ENCODE measurements at regions not wholly inside any gene's neighbourhood (a gene's known extent, or its start where the extent isn't known, plus 50 kb on each side); places are given as distances from the start of the nearest gene placed in this dataset.

- H4K20me1 ChIP-seq (ENCODE audit: insufficient read depth) = no peaks in the 10 kb centered on the region
- H3F3A ChIP-seq (replicated peaks; ENCODE audit: insufficient read depth) = no peaks in the 10 kb centered on the region
- peak; percentile 3 for DNase-seq
- H3K9me2 ChIP-seq = no peaks in the 10 kb centered on the region
- H3K9me3 ChIP-seq = peaks cover 3% of the 10 kb centered on the region; the same call in 1 of the 2 replicates
- H3K4me1 ChIP-seq (ENCODE audit: control insufficient read depth in 1 of 2, insufficient read depth in 2 of 2, low read depth in 1 of 2, low read length in 1 of 2) = no peaks in the 10 kb centered on the region
- no peaks in the 10 kb centered on the region for H3K27me3 ChIP-seq (ENCODE audit: insufficient read depth)
- TF ChIP-seq FOXM1 (IDR thresholded peaks at IDR 0.05; ENCODE audit: low read depth) (no peak), RCOR1 (IDR thresholded peaks at IDR 0.05; ENCODE audit: low read length) (no peak), SMC3 (IDR thresholded peaks at IDR 0.05; ENCODE audit: low read depth, low read length) (peak; percentile 28; the same call in 1 of the 2 replicates), RAD21 (IDR thresholded peaks at IDR 0.05; ENCODE audit: low read length) (peak; percentile 54), CTCF (IDR thresholded peaks at IDR 0.05) (peak; percentile 61)
- no peak overlapping the region; a peak in 1 of 4 replicates for H3K4me3 ChIP-seq (ENCODE audit: low read depth in 2 of 2, low read length in 1 of 2)
- no peaks in the 10 kb centered on the region for H3K79me2 ChIP-seq (ENCODE audit: insufficient read depth)
- no peak overlapping the region for H3K9ac ChIP-seq
- POLR2A ChIA-PET = no interaction called here
- H2AFZ ChIP-seq (ENCODE audit: low read depth) = no peak overlapping the region
- no peak overlapping the region for H3K4me2 ChIP-seq
- CTCF ChIA-PET = interaction anchor here (0.8 to 1.4 kb wide), 6 partner anchors 11 to 592 kb away, joined by 3 to 8 read pairs (median 5); no protein-coding TSS in a partner anchor
- H3K36me3 ChIP-seq (replicated peaks in 1 of 2; ENCODE audit: control insufficient read depth in 1 of 2, insufficient read depth in 2 of 2, low read length in 1 of 2) = no peaks in the 10 kb centered on the region
- 72% methylated on average over 8 of the region's 9 CpGs for WGBS (ENCODE audit: low lambda C conversion rate)
- no peak overlapping the region for H3K27ac ChIP-seq (ENCODE audit: low read depth in 2 of 2, low read length in 1 of 2)
These were observed 616.4 kb upstream of the NUDT12 start for GRCh38 chr5:104178829-104179456.

GRCh38 chr5:104178066-104178465 is 615.5 kb upstream of the NUDT12 start:
- no peaks in the 10 kb centered on the region for H3K36me3 ChIP-seq (replicated peaks in 1 of 2; ENCODE audit: control insufficient read depth in 1 of 2, insufficient read depth in 2 of 2, low read length in 1 of 2)
- CTCF ChIA-PET = interaction anchor here (0.5 to 1.0 kb wide), 4 partner anchors 12 to 348 kb away, joined by 3 to 5 read pairs (median 3); no protein-coding TSS in a partner anchor
- H3K27ac ChIP-seq (ENCODE audit: low read depth in 2 of 2, low read length in 1 of 2) = no peak overlapping the region
- no peaks in the 10 kb centered on the region for H3K9me2 ChIP-seq
- no peak overlapping the region for H2AFZ ChIP-seq (ENCODE audit: low read depth)
- no peaks in the 10 kb centered on the region for H3F3A ChIP-seq (replicated peaks; ENCODE audit: insufficient read depth)
- peaks cover 3% of the 10 kb centered on the region; the same call in 1 of the 2 replicates for H3K9me3 ChIP-seq
- no peaks in the 10 kb centered on the region for H3K79me2 ChIP-seq (ENCODE audit: insufficient read depth)
- no peak overlapping the region for H3K4me2 ChIP-seq
- POLR2A ChIA-PET = no interaction called here
- H3K4me1 ChIP-seq (ENCODE audit: control insufficient read depth in 1 of 2, insufficient read depth in 2 of 2, low read depth in 1 of 2, low read length in 1 of 2) = no peaks in the 10 kb centered on the region; a peak in 1 of 4 replicates
- no peaks in the 10 kb centered on the region for H3K27me3 ChIP-seq (ENCODE audit: insufficient read depth)
- DNase-seq = no peak
- H3K4me3 ChIP-seq (ENCODE audit: low read depth in 2 of 2, low read length in 1 of 2) = no peak overlapping the region
- 81% methylated on average over 8 of the region's 8 CpGs for WGBS (ENCODE audit: low lambda C conversion rate)
- no peaks in the 10 kb centered on the region for H4K20me1 ChIP-seq (ENCODE audit: insufficient read depth)
- H3K9ac ChIP-seq = no peak overlapping the region
- TF ChIP-seq TEAD4 (IDR thresholded peaks at IDR 0.05; ENCODE audit: borderline replicate concordance, insufficient read depth) (no peak), GATA2 (CRISPR knock-in tag; IDR thresholded peaks at IDR 0.05) (no peak), TAF1 (IDR thresholded peaks at IDR 0.05; ENCODE audit: borderline replicate concordance, low read depth, low read length) (no peak), FOXM1 (IDR thresholded peaks at IDR 0.05; ENCODE audit: low read depth) (no peak), TCF12 (IDR thresholded peaks at IDR 0.05) (no peak), SIN3A (IDR thresholded peaks at IDR 0.05; ENCODE audit: borderline replicate concordance, low read depth, low read length) (no peak), GABPA (IDR thresholded peaks at IDR 0.05; ENCODE audit: low read depth) (no peak), EZH2phosphoT487 (IDR thresholded peaks at IDR 0.05; ENCODE audit: borderline replicate concordance, low read depth) (no peak), ELF1 (IDR thresholded peaks at IDR 0.05) (no peak), FOSL2 (IDR thresholded peaks at IDR 0.05; ENCODE audit: borderline replicate concordance, low read depth) (no peak), JUND (IDR thresholded peaks at IDR 0.05) (no peak), PBX3 (IDR thresholded peaks at IDR 0.05) (no peak), REST (IDR thresholded peaks at IDR 0.05; ENCODE audit: low read depth, low read length) (no peak), NRF1 (IDR thresholded peaks at IDR 0.05; ENCODE audit: low read depth, low read length) (no peak), CTCF (IDR thresholded peaks at IDR 0.05) (no peak)
